Small intestine (tissue), 7 donors: ENCODE measurements at regions not wholly inside any gene's neighbourhood (a gene's known extent, or its start where the extent isn't known, plus 50 kb on each side); places are given as distances from the start of the nearest gene placed in this dataset.
A peak's percentile ranks its signal among the peaks of the same experiment; 100 is the strongest.
"Not testable (repeated sequence)": the region's sequence is repeated elsewhere in the genome, so short reads cannot be mapped to it uniquely, and the experiment has no call there.

ENCODE experiments used
- DNase-seq, 2 donors: peaks; one replicate each; pipeline versions ENCODE4 v3.0.0 to v3.0.0-alpha.2; 2013
- FAIRE-seq: peaks from 2 replicates; lab custom pipeline; 2012; peaks lifted over from hg19 to GRCh38; lab: Jason Lieb, UNC
- H3K27ac ChIP-seq, 3 donors: one replicate each; pipeline ENCODE4 v1.5.1; 2013; ENCODE audit warnings: low read length in 2 of 3, mild to moderate bottlenecking in 2 of 3, control low read depth in 1 of 3, inconsistent platforms in 1 of 3, low read depth in 1 of 3, moderate library complexity in 1 of 3
- H3K27me3 ChIP-seq, 3 donors: one replicate each; pipeline ENCODE4 v1.6.1; 2013; ENCODE audit warnings: low read length in 3 of 3, inconsistent platforms in 1 of 3; ENCODE audit not compliant: control insufficient read depth in 3 of 3, insufficient read depth in 3 of 3
- H3K36me3 ChIP-seq, 3 donors: one replicate each; pipeline ENCODE4 v1.6.1; 2013; ENCODE audit warnings: low read length in 3 of 3, inconsistent platforms in 1 of 3, low read depth in 1 of 3, mild to moderate bottlenecking in 1 of 3, moderate library complexity in 1 of 3; ENCODE audit not compliant: control insufficient read depth in 3 of 3, insufficient read depth in 2 of 3
- H3K4me1 ChIP-seq, 3 donors: one replicate each; pipeline ENCODE4 v1.6.1; 2013; ENCODE audit warnings: low read length in 2 of 3, inconsistent platforms in 1 of 3, low read depth in 1 of 3, mild to moderate bottlenecking in 1 of 3, moderate library complexity in 1 of 3; ENCODE audit not compliant: control insufficient read depth in 3 of 3, insufficient read depth in 2 of 3
- H3K4me3 ChIP-seq, 3 donors: one replicate each; pipeline ENCODE4 v1.5.1; 2013; ENCODE audit warnings: low read length in 3 of 3, control low read depth in 1 of 3, inconsistent platforms in 1 of 3, low read depth in 1 of 3, mild to moderate bottlenecking in 1 of 3, moderate library complexity in 1 of 3
- H3K9me3 ChIP-seq, 2 donors: one replicate each; pipeline ENCODE4 v1.6.1; 2013; ENCODE audit warnings: low read depth in 1 of 2, low read length in 1 of 2; ENCODE audit not compliant: control insufficient read depth in 2 of 2, insufficient read depth in 1 of 2
- WGBS, 3 donors: extraction: QIAGEN DNeasy Blood & Tissue Kit; methylation state at CpG; one replicate each; pipeline ENCODE4 v1.1.7; 2013; 5-methylcytosine and 5-hydroxymethylcytosine counted together
- donor health status: healthy with polysubstance abuse.
- donor health status: control.
- donor health status: control.
- donor health status: Bipolar disorder and iron deficiency.
- donor health status: healthy.

GRCh38 chr15:99470204-99470603, 95.6 kb upstream of the MEF2A start:
- not testable (repeated sequence) for H3K27me3 ChIP-seq, DNase-seq, FAIRE-seq, H3K9me3 ChIP-seq, H3K4me1 ChIP-seq, H3K36me3 ChIP-seq, H3K4me3 ChIP-seq, H3K27ac ChIP-seq
- WGBS, 3 donors, result 84 to 90% (median 89%) methylated on average over 3 of the region's 3 CpGs

- Histone ChIP-seq H3K4me3 (no peak overlapping the region), H3K36me3 (no peaks in the 10 kb centered on the region), H3K9me3 (no peaks in the 10 kb centered on the region), H3K27me3 (no peaks in the 10 kb centered on the region), H3K27ac (no peak overlapping the region), H3K4me1 (peaks cover 0 to 7% (median 6%) of the 10 kb centered on the region in 3 donors)
- FAIRE-seq, result no peak
- DNase-seq, result peak in 1 of 2 donors; percentile 11
- 57 to 77% (median 64%) methylated on average over 12 of the region's 12 CpGs for WGBS, 3 donors
Measured at GRCh38 chr15:99472416-99473145, 93.2 kb upstream of the MEF2A start.

GRCh38 chr15:99473981-99474906, 91.5 kb upstream of the MEF2A start:
- H3K27me3 ChIP-seq, result no peaks in the 10 kb centered on the region
- H3K4me1 ChIP-seq, result peaks cover 0 to 7% (median 6%) of the 10 kb centered on the region in 3 donors
- 86 to 91% (median 90%) methylated on average over 23 to 24 of the region's 24 CpGs for WGBS, 3 donors
- H3K27ac ChIP-seq, result no peak overlapping the region
- no peak overlapping the region for H3K4me3 ChIP-seq
- DNase-seq, result no peak
- no peaks in the 10 kb centered on the region for H3K9me3 ChIP-seq
- FAIRE-seq, result no peak
- no peaks in the 10 kb centered on the region for H3K36me3 ChIP-seq

GRCh38 chr15:99474909-99475753, 90.7 kb upstream of the MEF2A start:
- H3K4me1 ChIP-seq, result peaks cover 0 to 7% (median 6%) of the 10 kb centered on the region in 3 donors
- H3K9me3 ChIP-seq, result no peaks in the 10 kb centered on the region
- DNase-seq (no peak), FAIRE-seq (no peak)
- WGBS, 3 donors, result 79 to 90% (median 80%) methylated on average over 23 to 25 of the region's 25 CpGs
- H3K27me3 ChIP-seq, result no peaks in the 10 kb centered on the region
- no peak overlapping the region for H3K4me3 ChIP-seq
- H3K27ac ChIP-seq, result peak overlapping the region in 1 of 3 donors; percentile 24
- H3K36me3 ChIP-seq, result no peaks in the 10 kb centered on the region

- H3K9me3 ChIP-seq, result no peaks in the 10 kb centered on the region
- FAIRE-seq, result no peak
- H3K27ac ChIP-seq, result peak overlapping the region in 1 of 3 donors; percentile 24
- DNase-seq, result no peak
- no peaks in the 10 kb centered on the region for H3K27me3 ChIP-seq
- H3K4me1 ChIP-seq, result peaks cover 0 to 7% (median 6%) of the 10 kb centered on the region in 3 donors
- no peak overlapping the region for H3K4me3 ChIP-seq
- H3K36me3 ChIP-seq, result no peaks in the 10 kb centered on the region
- 59 to 80% (median 73%) methylated on average over 14 of the region's 14 CpGs for WGBS, 3 donors
Measured at GRCh38 chr15:99475754-99476412, 89.9 kb upstream of the MEF2A start.

GRCh38 chr15:99476413-99477222, 89.2 kb upstream of the MEF2A start:
- Histone ChIP-seq H3K27ac (peak overlapping the region in 2 of 3 donors; percentile 21 to 77), H3K4me1 (peaks cover 0 to 7% (median 6%) of the 10 kb centered on the region in 3 donors), H3K36me3 (no peaks in the 10 kb centered on the region), H3K27me3 (no peaks in the 10 kb centered on the region), H3K4me3 (no peak overlapping the region), H3K9me3 (no peaks in the 10 kb centered on the region)
- FAIRE-seq, result no peak
- WGBS, 3 donors, result 36 to 49% (median 47%) methylated on average over 26 of the region's 26 CpGs
- DNase-seq, result peak in 1 of 2 donors; percentile 39

GRCh38 chr15:99477791-99478471, 87.9 kb upstream of the MEF2A start:
- Histone ChIP-seq H3K36me3 (no peaks in the 10 kb centered on the region), H3K4me1 (peaks cover 0 to 7% (median 6%) of the 10 kb centered on the region in 3 donors), H3K9me3 (no peaks in the 10 kb centered on the region), H3K27ac (peak overlapping the region in 1 of 3 donors; percentile 3), H3K4me3 (no peak overlapping the region), H3K27me3 (no peaks in the 10 kb centered on the region)
- no peak for DNase-seq
- no peak for FAIRE-seq
- WGBS, 3 donors, result 87 to 89% (median 88%) methylated on average over 12 of the region's 12 CpGs
